GM21576 (cell line): ENCODE measurements at regions not wholly inside any gene's neighbourhood (a gene's known extent, or its start where the extent isn't known, plus 50 kb on each side); places are given as distances from the start of the nearest gene placed in this dataset.
"Not testable (repeated sequence)": the region's sequence is repeated elsewhere in the genome, so short reads cannot be mapped to it uniquely, and the experiment has no call there.

Experiments
- ATAC-seq: cut with Tn5 transposase; IDR thresholded peaks from one replicate; pipeline ENCODE4 v1.9.1; 2021; ENCODE audit warnings: mild to moderate bottlenecking, moderate library complexity; ENCODE audit not compliant: unreplicated experiment

DNA sequence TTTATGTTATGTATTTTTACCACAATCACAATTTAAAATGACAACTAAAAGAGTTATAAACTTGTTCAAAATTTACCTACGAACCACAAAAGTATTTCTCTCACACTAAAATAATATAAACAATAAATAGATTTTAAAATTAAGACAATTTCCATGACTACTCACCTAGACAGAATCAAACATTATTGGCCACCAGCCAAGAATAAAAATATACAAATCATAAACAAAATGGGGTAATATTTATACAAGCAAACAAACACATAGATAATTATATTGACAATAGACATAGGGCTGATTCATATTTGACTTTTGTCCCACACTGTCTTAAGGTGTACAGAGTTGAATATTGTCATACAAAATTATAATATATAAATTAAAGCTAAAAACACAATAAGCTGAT lies 119.6 kb upstream of the ZNF92 start:
- ATAC-seq: no peak

DNA sequence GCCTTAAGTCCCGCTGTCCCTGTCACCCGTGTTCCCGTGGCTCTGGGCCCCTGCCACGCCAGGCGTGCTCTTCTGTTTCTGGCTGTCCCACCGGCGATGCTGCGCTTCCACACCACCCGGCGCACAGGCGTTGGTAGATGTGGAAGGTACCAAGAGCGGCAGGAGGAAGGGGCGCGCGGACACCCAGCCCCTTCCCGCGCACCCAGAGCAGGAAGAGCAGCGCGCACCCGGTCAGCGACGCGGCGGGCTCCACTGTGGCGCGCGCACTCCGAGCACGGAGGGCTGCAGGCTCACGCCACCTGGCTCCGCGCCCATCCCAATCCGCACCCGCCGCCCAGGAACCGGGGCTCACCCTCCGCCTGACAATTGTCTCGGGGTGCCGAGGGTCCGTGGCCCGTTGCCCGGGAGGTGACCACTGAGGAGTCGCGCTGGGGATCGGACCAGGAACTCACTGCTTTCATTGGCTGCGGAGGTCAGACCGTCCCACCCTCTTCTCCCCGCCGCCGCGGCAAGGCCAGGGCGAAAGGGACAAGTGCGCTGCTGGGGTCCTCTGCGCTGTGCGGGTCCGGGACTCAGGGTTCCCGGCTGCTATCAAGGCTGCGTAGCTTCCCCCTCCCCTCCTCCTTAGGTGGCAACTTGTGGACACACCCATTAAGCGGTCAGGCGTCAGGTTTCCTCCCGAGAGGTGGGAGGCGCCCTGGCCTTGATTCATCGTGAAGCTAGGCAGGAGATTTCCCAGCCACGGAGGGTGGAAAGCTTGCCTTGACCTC lies 121.6 kb upstream of the ZNF92 start:
- peak; percentile 75 for ATAC-seq

DNA sequence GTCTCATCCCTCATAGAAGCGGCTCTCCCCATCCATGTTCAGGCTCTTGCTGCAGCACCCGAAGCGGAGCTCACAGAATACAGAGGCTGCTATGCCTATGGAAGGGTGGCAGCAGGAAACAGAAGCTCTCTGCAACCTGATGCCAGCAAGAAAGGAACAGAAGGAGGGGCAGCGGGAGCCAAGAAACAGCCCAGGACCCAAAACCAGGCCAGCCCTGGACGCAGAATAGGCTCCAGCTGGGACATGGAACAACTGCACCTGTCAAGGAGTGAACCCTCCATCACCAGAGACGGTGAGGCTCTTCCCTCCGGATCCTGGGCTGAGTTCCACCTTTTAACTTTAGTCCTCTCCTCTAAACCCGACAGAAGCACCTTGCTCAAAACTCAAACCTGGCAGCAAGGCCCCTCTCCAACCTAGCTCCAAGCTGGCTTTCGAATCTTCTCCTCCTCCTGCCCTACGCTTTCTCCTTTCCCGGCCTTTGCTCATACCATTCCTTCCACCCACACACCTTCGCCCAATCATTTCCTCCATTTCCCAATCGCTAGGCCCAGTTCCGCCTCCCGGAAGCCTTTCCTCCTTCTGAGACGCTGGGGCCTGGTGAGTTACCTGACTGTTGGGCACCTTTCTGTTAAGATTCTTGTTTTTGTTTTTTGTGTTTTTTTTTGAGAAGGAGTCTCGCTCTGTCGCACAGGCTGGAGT lies 122.8 kb upstream of the ZNF92 start:
- no peak for ATAC-seq

DNA sequence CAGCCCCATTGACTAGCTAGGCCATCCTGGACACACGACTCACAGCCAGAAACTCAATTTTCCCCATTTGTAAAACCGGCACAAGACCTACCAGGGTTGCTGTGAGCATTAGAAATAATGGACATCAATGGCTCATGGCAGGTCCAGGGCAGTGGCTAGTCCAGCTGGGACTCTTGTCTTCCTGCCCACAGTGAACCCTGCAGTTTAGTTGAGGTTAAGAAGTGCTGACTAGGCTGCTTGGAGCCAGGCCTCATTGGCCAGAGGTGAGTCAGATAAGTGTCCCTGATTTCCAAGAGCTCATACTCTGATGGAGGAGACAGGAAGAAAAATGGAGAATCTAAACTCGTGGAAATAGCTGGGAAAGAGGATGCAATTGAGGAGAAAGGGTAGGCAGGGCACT lies 123.4 kb upstream of the ZNF92 start:
- no peak for ATAC-seq

DNA sequence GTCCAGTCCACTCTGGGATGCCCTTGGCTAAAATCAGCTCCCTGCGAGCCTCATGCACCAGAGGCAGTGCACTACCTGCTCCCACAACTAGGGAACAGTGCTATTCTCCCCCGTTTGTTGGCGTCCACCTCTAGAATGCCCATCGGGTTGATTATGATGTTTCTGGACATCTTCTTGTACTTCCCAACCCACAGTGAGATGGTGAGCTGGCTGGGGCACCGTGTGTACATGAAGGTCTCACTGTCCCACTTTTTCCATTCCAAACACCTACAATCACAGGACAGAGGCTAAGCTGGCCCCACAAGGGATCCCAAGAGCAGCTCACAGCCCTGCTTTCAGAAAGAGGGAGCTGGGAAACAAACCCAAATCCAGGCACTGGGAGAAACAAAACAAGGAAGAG lies 126.2 kb upstream of the ZNF92 start:
- no peak for ATAC-seq

DNA sequence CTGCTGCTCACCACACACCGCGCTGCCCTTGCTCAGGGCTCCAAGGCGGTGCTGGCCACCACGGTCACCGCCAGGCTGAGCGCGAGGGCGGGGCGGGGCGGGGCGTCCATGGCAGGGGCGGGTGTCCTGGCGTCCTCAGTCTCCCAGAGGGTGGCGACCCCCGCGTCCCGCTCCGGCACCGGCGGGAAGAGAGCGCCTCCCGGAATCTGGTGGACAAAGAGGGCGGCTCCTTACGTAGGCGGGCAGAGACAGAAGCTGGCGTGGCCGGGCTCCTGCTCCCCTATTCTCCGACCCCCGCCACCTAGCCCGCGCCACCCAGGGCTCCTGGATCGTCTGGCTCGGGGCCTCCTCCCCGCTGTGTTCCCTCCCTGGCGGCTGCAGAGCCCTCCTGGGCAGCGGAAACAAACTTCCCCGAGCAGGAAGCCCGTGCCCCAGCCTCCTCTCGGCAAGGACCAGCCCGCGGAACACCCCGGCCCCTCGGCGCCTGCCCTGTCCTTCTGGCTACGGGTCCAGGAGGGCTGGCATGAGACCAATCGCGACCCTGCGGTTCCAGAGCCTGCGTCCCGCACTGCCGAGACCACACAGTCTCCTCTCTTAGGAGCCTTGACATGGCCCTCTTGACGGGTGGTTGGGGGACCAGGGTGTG lies 133.8 kb upstream of the ZNF92 start:
- ATAC-seq: no peak

DNA sequence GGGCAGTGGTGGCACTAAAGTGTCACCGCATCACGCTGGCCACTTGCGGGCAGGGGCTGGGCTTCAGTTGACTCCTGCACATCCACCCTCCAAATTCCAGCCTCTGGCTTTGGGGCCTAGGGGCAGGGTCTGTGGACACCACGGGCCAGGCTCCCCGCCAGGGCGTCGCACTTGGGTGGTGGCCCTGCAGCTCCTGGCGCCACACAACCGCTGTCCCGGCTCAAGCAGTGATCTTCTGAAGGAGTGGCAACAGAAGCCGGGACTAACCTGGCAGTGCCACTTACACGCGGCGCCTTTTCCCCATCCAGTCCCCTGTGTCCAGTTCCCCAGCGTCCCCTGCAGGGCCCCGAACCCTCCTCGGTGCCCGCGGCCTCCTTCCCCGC lies 134.3 kb upstream of the ZNF92 start:
- no peak for ATAC-seq

DNA sequence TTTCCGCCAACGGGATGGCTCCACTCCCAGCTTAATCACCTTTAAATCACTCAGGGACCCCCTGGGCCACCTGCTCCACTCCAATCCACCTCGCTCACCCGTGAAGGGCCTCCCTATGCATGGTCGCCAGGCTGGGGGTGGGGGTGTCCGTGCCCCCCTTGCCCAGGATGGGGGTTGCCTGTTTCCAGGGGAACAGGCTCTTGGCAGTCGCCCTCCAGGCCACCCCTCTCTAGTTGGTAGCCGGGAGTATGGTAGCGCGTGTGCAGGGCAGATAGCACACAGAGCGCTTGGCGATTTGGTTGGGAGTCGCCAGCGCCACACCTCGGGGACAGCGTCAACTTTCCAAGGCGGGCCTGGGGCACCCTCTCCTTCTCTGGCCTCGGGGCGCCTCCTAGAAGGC lies 134.9 kb upstream of the ZNF92 start:
- ATAC-seq: no peak

DNA sequence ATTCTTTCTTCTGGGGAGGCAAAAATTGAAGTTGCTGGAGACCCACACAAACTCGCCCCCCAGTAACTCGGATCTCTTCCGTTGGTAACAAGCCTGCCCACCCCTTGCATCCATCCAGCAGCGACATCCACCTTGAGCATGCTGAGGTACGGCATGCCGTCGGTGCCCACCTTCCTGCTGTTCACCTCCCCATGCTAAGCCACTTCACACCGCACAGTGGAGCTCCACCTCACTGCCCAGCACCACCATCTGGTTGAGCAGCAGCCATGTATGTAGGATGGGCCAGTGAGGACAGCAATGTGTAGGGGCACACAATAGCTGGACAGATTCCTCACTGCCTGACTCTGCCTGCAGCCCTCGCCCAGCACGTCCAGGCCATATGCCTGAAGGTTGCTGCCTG lies 138.1 kb upstream of the ZNF92 start:
- no peak for ATAC-seq

DNA sequence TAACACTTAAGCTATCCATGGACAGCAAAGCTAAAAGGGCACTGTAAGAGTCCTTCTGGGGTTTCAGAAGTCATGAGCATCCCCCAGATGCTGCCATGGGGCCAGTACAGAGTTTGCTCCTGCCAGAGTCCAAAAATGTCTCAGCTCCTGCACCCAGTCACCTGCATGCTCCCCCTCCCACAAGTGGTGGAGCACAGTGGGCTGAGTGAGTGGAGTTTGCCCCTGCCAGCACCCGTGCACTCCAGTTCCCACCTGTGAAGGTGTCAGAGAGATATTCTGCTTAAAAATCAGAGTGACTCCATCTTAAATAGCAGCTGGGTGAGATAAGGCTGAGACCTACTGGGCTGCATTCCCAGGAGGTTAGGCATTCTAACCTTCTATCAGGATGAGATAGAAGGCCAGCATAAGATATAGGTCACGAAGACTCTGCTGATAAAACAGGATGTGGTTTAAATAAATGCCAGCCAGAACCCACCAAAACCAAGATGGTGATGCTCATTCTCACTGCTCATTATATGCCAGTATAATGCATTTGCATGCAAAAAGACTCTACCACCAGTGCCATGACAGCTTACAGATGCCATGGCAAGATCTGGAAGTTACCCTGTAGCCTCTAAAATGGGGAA lies 140.1 kb upstream of the ZNF92 start:
- ATAC-seq: no peak

DNA sequence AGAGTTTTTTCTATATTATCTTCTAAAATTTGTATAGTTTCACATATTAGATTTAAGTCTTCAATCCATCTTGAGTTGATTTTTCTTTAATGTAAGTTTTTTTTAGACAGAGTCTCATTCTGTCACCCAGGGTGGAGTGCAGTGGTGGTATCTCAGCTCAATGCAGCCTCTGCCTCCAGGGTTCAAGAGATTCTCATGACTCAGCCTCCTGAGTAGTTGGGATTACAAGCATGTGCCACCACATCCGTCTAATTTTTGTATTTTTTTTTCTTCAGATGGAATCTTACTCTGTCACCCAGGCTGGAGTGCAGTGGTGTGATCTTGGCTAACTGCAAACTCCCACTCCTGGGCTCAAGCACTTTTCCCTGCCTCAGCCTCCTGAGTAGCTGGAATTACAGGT lies 143.4 kb upstream of the ZNF92 start:
- ATAC-seq: no peak

DNA sequence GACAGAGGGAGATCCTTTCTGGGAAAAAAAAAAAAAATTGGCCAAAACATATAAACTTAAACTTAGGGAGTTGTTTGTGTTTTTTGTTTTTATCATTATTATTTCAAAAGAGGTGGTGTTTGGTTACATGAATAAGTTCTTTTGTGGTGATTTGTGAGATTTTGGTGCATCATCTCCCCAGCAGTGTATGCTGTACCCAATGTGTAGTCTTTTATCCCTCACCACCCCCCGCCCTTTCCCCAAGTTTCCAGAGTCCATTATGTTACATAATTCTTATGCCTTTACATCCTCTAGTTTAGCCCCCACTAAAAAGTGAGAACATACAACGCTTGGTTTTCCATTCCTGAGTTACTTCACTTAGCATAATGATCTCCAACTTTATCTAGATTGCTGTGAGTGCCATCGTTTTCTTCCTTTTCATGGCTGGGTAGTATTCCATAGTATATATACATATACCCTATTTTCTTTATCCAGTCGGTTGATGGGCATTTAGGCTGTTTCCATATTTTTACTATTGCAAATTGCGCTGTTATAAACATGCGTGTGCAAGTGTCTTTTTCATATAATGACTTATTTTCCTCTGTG lies 148.1 kb upstream of the ZNF92 start:
- no peak for ATAC-seq

DNA sequence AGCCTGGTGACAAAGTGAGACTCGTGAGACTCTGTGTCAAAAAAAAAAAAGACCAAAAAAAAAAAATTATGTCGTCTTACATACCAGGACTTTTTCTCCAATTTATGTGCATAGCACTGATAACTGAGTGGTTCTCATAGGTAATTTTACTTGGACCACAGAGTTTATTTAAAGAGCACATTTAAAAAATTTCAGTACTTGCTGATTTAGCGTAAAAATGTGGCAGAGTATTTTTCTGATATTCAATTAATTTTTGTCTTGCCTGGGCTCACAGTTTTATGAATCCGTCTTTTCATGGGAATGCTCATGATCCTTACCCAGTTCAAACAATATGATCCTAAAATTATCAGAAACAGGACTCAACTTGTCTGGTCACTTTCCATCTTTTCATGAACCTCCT lies 151.0 kb upstream of the ZNF92 start:
- no peak for ATAC-seq

DNA sequence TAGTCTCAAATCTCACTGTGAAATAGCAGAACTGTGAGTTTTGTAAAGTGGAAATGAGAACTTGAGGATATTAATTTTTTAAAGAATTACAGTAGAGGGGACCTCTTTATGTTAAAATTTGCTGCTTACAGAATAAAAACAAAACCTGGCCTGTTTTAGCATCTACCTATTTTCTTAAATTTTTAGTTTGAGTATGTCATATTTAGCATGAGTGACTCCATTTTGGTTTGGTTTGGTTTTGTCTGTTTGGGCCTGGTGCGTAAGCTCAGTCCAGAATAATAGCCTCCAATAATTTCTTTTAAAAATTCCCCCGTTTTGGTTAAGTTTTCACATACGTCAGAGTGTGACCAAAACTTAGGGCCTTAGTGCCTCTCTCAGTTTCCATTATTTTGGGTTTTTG lies 152.0 kb upstream of the ZNF92 start:
- no peak for ATAC-seq

DNA sequence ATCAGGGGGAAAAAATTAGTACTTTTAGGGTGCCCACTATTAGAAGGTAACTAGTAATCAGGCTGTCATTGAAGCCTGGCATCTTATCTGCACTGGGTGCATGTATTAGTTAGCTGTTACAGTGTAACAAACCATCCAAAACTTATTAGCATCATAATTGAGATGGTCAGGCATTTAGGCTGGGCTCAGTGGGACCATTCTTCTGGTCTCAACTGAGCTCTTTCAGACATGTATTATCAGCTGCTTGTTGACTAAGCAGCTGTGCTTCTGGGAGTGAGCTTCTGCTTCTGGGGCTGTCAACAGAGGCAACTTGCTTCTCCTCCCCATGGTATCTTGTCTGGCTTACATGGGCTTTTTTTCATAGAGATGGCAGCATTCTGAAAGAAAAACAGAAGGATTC lies 154.0 kb upstream of the ZNF92 start:
- ATAC-seq: no peak

DNA sequence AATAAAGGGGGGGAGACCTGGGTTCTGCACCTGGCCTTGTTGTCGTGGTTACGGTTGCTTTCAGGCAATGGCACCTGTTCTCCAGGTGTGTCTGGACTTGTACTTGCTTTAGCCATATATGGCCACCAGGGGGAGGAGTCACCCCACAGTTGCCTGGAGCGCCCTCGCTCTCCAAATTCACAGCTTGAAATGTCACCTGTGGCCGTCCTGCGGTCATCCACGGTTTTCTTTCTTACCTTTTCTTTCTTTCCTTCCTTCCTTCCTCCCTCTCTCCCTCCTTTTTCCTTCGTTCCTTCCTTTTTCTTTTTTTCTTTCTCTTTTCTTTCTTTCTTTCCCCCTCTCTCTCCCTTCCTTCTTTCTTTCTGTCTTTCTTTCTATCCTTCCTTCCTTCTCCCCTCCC lies 157.2 kb upstream of the ZNF92 start:
- ATAC-seq: peak; percentile 82

DNA sequence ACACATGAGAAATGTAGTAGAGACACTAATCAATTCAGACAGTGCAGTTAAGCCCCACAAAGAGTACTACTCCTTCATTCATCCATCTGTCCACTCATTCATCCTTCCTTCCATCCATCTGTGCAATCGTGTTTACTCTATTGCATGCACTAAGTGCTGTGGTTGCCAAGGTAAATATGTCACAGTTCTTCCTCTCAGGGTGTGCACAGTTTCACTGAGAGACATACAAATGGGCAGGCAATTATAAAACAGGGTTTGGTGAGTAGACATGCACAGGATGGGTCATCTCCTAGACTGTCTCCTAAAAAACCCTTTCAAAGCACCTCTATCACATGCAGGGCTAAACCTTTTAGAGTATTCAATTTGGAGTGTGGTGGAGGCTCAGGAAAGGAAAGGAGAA lies 160.4 kb upstream of the ZNF92 start:
- not testable (repeated sequence) for ATAC-seq

DNA sequence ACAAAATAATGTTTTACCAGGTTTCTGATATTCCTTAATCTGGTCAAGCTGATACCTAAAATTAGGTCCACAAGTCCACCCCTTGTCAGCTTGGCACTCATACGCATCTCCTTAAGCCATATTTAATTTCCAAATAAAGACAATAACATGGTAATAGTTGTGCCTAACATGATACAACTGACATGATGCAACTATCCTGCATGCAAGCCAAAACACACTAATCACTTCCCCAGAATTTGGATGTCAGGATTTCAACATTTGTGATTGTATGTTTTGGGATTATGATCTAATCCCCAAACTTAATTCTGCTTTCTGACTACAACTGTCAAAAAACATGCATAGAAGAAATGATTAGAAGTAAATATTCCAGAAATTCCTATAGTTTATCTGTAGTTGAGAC lies 174.4 kb upstream of the ZNF92 start:
- ATAC-seq: not testable (repeated sequence)

DNA sequence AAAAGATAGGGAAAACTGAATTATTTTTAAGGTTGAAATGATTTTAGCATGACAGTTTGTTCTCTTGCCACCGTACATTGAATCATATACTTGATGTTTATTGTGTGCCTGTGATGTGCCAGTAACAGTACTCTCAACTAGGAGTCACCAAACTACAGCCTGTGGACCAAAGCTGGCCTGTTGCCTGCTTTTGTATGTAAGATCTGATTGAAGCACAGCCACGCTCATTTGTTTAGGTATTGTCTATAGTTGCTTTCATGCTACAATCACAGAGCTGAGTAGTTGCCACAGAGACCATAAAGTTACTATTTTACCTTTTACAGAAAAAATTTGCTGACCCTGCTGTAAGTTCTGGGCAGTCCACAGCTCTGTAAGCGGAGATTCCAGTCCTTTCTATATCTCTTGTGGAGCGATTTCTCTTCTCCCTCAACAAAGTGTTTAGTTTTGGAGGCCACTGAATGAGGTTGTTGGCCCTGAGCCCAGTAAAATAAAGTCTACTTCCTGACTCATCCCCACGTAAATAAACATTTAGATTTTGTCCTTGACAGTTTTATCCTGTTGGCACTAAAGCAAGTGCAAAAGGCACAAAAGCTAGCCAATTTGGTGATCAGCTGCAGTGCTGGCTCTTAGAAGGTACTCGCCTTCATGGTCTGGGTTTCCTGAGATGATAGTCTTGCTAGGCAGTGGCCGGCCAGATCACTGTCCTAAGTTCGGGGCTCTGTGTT lies 180.2 kb upstream of the ZNF92 start:
- not testable (repeated sequence) for ATAC-seq

DNA sequence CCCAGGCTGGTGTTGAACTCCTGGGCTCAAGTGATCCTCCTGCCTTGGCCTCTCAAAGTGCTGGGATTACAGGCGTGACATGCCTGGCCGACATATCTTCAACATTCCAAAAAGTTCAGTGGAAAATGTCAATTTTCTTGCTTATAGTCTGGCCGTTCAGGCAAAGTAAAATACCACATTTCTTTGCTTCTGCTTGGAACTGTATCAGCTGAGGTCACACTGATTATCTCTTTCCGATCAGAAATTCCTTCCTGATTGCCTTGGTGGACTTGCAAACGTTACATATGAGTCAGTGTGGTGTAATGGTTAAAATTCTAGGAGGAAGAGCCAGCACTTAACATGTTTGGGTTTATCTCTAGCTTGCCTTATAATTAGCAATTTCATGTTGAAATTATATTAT lies 170.6 kb upstream of the ERV3-1 start:
- not testable (repeated sequence) for ATAC-seq

DNA sequence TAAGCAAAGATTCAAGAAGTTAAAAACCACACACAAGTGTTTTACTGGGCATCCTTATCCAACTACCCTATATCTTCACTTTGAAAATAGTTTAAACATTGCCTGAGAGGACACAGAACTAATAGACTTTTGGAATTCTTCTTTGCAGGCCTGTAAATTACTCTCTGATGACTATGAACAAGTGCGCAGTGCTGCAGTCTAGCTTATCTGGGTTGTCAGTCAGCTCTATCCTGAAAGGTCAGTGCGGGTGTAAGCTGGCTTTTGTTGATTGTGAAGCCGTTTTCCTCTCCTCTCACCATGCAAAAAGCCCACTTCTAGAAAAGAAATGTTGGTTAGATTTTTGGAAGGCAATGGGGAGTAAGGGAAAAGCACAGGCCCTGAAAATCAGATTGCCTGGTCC lies 143.6 kb upstream of the ERV3-1 start:
- ATAC-seq: not testable (repeated sequence)
